Activated CD4-positive, alpha-beta T cell treated with anti-CD3 and anti-CD28 coated beads, Interleukin-2, amount 50 U/mL, for 4 hours (primary cell): ENCODE measurements at regions not wholly inside any gene's neighbourhood (a gene's known extent, or its start where the extent isn't known, plus 50 kb on each side); places are given as distances from the start of the nearest gene placed in this dataset.
"Not testable (repeated sequence)": the region's sequence is repeated elsewhere in the genome, so short reads cannot be mapped to it uniquely, and the experiment has no call there.

ENCODE experiments used
- DNase-seq, 2 experiments: peaks; one replicate each; pipeline ENCODE4 v3.0.0-alpha.2; 2020

DNA sequence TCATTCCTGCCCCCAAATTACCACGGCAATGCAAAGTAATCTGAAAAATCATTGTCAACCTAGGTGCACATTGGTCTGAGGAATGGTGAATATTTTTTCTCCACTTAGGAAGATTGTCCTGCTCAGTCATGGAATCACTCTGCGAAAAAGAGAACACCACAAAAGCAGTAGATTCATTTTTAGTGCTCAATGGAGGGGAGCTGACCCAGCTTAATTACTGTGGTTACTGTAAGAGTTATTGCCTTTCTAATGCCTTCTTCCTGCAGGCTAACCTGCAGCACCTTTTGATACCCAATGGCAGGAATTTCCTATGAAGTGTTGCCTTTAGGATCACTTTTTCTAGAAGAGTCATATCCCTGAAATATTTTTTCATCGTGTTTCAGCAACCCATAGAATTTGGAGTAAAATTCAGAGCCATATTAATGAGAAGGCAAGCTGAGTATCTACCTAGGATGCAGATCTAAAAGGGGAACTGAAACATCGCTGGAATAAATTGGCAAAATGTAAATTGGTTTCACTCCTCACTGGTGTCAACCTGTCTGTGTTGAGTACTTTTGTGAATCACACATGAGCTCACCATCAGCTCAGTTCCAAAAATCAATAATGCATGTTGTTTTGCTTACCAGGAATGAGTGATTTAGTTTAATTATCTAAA is 464.5 kb downstream of the CSNK1G3 start:
- DNase-seq, result no peak

- DNase-seq, result not testable (repeated sequence)
Observed at GRCh38 chr5:123975521-123975920, 463.5 kb downstream of the CSNK1G3 start.

- DNase-seq, result no peak
Observed at GRCh38 chr5:123966781-123967180, 454.8 kb downstream of the CSNK1G3 start.

DNA sequence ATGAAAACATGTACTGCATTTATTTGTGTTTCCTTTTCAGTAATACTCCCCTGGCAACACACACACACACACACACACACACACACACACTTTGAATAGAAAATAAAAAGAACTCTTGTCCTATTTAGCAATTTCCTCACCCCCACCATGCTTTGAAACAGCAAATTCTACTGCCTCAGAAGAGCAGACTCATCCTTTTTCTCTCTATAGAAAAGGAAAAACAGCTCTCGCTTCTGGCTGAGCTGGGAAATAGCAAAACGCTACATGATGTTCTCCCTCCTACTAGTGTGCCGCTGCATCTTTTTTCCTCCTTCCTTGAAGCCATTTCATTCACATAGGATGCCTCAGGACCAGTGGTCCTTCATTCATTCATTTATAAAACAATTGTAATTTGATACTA is 453.6 kb downstream of the CSNK1G3 start:
- no peak for DNase-seq

- no peak for DNase-seq
Observed at GRCh38 chr5:123964884-123965283, 452.9 kb downstream of the CSNK1G3 start.

GRCh38 chr5:123960526-123960925 is 448.5 kb downstream of the CSNK1G3 start:
- no peak for DNase-seq

- no peak for DNase-seq
Observed at GRCh38 chr5:123951582-123951977, 439.6 kb downstream of the CSNK1G3 start.

- DNase-seq, result no peak
Observed at GRCh38 chr5:123950701-123951581, 439.0 kb downstream of the CSNK1G3 start.

GRCh38 chr5:123949807-123950340 is 437.9 kb downstream of the CSNK1G3 start:
- DNase-seq, result no peak

DNA sequence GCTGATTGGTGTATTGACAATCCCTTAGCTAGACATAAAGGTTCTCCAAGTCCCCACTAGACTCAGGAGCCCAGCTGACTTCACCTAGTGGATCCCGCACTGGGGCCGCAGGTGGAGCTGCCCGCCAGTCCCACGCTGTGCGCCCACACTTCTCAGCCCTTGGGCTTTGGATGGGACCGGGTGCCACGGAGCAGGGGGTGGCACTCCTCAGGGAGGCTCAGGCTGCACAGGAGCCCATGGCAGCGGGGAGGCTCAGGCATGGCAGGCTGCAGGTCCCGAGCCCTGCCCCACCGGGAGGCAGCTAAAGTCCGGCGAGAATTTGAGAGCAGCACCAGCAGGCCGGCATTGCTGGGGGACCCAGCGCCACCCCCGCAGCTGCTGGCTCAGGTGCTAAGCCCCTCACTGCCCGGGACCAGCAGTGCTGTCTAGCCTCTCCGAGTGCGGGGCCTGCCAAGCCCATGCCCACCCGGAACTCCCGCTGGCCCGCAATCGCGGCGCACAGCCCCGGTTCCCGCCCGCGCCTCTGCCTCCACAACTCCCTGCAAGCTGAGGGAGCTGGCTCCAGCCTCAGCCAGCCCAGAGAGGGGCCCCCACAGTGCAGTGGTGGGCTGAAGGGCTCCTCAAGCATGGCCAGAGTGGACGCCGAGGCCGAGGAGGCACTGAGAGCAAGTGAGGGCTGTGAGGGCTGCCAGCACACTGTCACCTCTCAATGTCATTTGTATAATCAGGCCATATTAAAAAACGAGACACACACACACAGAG is 437.2 kb downstream of the CSNK1G3 start:
- no peak for DNase-seq

- DNase-seq, result no peak
Observed at GRCh38 chr5:123947797-123948196, 435.8 kb downstream of the CSNK1G3 start.

DNA sequence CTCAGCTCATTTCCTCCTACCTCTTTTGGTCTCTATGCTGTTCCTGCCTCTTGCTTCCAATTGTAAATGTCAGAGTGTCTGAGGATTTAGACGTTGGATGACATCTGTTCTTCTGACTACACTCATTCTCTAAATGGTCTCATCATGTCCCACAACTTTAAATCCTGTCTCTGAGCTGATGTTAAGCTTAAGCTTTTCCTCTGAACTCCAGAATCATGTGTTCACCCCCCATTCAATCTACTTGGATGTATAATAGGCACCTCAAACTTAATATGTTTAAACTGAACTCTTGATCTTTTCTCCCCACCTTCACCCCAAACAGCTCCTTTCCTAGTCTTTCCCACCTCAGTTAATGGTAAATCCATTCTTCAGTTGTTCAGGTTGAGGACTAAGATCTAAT is 433.6 kb downstream of the CSNK1G3 start:
- DNase-seq, result no peak

DNA sequence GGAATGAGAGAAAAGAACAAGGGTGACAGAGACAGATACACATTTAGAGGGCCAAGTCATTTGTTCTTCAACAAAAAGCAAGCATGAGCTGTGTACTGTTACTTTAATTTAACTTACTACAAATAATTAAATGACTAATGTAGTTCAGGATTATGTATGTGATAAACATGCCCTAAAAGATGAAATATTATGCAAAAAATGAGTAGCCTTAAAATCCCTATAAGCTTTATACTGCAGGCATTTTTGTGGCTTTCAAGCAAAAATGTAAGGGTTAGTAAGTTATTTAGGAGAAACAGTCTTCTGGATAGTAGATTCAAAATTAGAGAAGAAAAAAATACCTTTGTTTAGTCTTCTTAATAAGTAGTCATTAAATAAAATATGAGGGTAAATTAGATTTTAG is 431.2 kb downstream of the CSNK1G3 start:
- no peak for DNase-seq

DNA sequence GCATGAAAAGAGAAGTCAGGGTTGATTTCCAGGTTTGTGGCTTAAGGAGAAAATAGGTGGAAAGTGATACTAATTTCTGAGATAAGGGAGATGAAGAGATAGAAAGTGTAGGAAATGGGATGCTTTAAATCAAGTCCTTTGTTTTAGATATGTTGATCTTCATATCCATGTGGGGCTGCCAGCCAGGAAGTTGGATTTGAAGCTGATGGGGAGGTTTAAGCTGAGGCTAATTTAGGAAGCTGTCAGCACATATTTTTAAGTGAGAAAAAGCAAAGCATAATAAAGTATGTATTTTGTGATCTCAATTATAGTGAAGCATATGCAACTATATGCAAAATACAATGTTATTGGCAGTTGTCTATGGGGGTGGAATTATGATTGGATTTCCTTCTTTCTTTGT is 428.4 kb downstream of the CSNK1G3 start:
- DNase-seq, result no peak

GRCh38 chr5:123937230-123937629 is 425.3 kb downstream of the CSNK1G3 start:
- no peak for DNase-seq

DNA sequence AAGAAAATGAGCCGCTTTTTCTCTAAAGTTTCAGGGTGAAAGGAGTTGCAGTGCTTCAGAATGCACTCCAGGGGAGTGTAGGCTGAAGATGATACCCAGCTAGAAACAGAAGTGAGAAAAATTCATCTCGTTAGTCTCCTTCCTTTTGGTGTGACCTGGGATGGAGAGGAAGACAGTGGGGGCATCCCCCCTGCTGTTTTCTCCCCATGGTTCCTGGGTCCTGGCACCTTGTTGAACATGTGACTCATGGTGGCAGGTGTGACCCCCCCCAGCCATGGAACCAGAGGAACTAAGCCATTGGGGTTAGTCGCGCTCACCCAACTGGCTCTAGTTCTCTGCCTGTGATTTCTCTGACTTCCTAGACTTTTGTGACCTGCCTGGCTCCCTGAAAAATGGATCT is 424.6 kb downstream of the CSNK1G3 start:
- no peak for DNase-seq

DNA sequence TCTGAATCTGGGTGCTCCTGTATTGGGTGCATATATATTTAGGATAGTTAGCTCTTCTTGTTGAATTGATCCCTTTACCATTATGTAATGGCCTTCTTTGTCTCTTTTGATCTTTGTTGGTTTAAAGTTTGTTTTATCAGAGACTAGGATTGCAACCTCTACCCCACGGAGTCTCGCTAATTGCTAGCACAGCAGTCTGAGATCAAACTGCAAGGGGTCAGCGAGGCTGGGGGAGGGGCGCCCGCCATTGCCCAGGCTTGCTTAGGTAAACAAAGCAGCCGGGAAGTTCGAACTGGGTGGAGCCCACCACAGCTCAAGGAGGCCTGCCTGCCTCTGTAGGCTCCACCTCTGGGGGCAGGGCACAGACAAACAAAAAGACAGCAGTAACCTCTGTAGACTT is 421.8 kb downstream of the CSNK1G3 start:
- DNase-seq, result not testable (repeated sequence)

DNA sequence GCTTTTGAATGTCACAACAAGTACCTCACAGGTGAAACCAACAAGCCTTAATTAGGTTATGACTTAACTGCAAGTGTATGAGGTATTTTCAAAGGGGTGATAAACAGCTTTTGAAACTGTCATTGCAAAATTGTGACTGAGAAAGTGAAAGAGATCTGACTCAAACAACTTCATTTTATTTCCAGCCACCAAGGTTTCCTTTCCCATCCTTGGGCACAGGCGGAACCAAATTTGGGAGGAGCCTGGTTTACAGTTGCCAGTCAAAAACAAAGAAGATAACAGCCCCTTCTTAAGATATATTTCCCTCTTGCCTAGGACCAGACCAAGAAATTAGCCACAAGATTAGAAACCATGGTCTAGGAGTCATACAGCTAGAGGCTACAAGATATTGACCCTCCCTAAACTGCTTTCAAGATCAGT is 417.1 kb downstream of the CSNK1G3 start:
- DNase-seq, result no peak

- DNase-seq, result no peak
Observed at GRCh38 chr5:123928401-123928800, 416.4 kb downstream of the CSNK1G3 start.

DNA sequence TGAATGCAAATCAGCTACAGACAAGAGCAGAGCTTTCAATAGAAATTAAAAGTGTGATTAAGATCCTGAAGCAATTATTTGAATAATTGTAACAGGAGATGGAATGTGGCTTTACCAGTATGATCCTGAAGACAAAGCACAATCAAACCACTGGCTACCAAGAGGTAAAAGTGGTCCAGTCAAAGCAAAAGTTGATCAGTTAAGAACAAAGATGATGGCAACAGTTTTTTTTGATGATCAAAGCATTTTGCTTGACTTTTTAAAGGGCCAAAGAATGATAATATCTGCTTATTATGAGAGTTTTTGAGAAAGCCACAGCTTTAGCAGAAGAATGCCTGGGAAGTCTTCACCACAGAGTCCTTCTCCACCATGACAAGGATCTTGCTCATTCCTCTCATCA is 409.2 kb downstream of the CSNK1G3 start:
- no peak for DNase-seq

DNA sequence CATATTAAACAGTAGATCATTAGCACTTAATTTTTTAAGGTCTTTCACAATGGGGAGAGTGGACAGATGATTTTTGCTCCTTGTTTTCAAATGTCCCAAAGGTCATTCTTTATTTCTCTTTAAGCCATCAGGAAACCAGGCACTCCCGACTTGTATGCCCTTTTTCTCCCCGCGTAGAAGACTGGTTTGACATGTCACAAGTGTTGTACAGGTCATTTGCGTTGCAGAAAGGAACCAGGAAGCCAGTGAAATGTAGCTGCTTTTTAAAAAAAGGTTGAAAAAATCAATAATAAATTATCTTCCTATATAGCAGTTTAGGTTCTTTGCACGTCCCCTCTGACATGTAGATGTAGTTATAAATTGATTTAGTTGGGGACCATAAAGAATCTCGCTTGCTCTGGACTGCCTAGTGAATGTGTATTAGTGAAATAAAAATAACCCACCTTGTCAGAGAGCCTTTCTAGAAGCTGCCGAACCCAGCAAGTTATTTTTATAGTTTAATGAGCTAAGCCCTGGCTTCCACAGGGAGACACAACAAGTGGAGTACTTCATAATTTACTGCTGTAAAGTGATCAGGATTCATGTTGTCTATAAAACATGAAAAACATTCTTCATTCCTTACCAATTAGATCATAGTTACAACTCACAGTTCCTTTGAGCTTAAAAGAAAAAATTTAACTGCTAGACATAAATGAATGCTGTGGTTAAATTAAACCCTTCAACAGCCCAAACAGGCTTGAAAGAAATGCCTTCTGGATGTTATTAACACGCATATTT is 404.6 kb downstream of the CSNK1G3 start:
- DNase-seq, result no peak

- no peak for DNase-seq
Observed at GRCh38 chr5:123914333-123914732, 402.4 kb downstream of the CSNK1G3 start.

- no peak for DNase-seq
Observed at GRCh38 chr5:123907349-123907748, 395.4 kb downstream of the CSNK1G3 start.
